ENCODE measurements at regions not wholly inside any gene's neighbourhood (a gene's known extent, or its start where the extent isn't known, plus 50 kb on each side); places are given as distances from the start of the nearest gene placed in this dataset.

- Histone ChIP-seq H3K9me2 (replicated peaks; ENCODE audit: insufficient read depth, low read length) (no peaks in the 10 kb centered on the region), H3K4me3 (ENCODE audit: insufficient read depth, low read length, poor library complexity, severe bottlenecking) (no peak overlapping the region), H3K9me3 (ENCODE audit: insufficient read depth, low read length) (no peaks in the 10 kb centered on the region)
These were observed 75.9 kb upstream of the ETS2 start for GRCh38 chr21:38729754-38730379.

GRCh38 chr21:38733972-38734546 is 71.7 kb upstream of the ETS2 start:
- Histone ChIP-seq H3K27ac (ENCODE audit: low read depth, low read length) (no peak overlapping the region), H4K20me1 (ENCODE audit: low read depth, low read length) (no peaks in the 10 kb centered on the region), H2AFZ (ENCODE audit: low read depth, low read length, severe bottlenecking) (no peak overlapping the region), H3F3A (ENCODE audit: insufficient read depth) (no peaks in the 10 kb centered on the region), H3K79me2 (ENCODE audit: insufficient read depth, low read length) (no peaks in the 10 kb centered on the region), H3K27me3 (ENCODE audit: low read length) (no peaks in the 10 kb centered on the region), H3K4me3 (ENCODE audit: insufficient read depth, low read length, poor library complexity, severe bottlenecking) (no peak overlapping the region), H3K9ac (ENCODE audit: low read length) (no peak overlapping the region), H3K36me3 (ENCODE audit: low read length) (no peaks in the 10 kb centered on the region), H3K4me2 (ENCODE audit: low read depth, low read length, poor library complexity, severe bottlenecking) (peak overlapping the region; percentile 37), H3K9me3 (ENCODE audit: insufficient read depth, low read length) (peaks cover 10% of the 10 kb centered on the region; the same call in 1 of the 2 replicates), H3K9me2 (replicated peaks; ENCODE audit: insufficient read depth, low read length) (no peaks in the 10 kb centered on the region)
- no peak for TF ChIP-seq EZH2phosphoT487 (conservative IDR thresholded peaks at IDR 0.05; ENCODE audit: low read length)
- peak; percentile 92 for TF ChIP-seq CTCF (IDR thresholded peaks at IDR 0.05; ENCODE audit: insufficient read depth, low read length, poor library complexity, severe bottlenecking)

More at GRCh38 chr21:38729754-38730379, 75.9 kb upstream of the ETS2 start:
- no peaks in the 10 kb centered on the region for H3K27me3 ChIP-seq (ENCODE audit: low read length)
- no peaks in the 10 kb centered on the region for H3F3A ChIP-seq (ENCODE audit: insufficient read depth)
- no peak overlapping the region for H3K27ac ChIP-seq (ENCODE audit: low read depth, low read length)
- H2AFZ ChIP-seq (ENCODE audit: low read depth, low read length, severe bottlenecking), result no peak overlapping the region
- H3K9ac ChIP-seq (ENCODE audit: low read length), result no peak overlapping the region
- no peaks in the 10 kb centered on the region for H4K20me1 ChIP-seq (ENCODE audit: low read depth, low read length)
- H3K79me2 ChIP-seq (ENCODE audit: insufficient read depth, low read length), result no peaks in the 10 kb centered on the region
- TF ChIP-seq EZH2phosphoT487 (conservative IDR thresholded peaks at IDR 0.05; ENCODE audit: low read length) (no peak), CTCF (IDR thresholded peaks at IDR 0.05; ENCODE audit: insufficient read depth, low read length, poor library complexity, severe bottlenecking) (no peak)
- H3K36me3 ChIP-seq (ENCODE audit: low read length), result no peaks in the 10 kb centered on the region
- H3K4me2 ChIP-seq (ENCODE audit: low read depth, low read length, poor library complexity, severe bottlenecking), result no peak overlapping the region

- Histone ChIP-seq H3K27me3 (ENCODE audit: low read length) (no peaks in the 10 kb centered on the region), H3K4me2 (ENCODE audit: low read depth, low read length, poor library complexity, severe bottlenecking) (no peak overlapping the region), H3K9me3 (ENCODE audit: insufficient read depth, low read length) (peaks cover 10% of the 10 kb centered on the region; the same call in 1 of the 2 replicates), H3K9ac (ENCODE audit: low read length) (no peak overlapping the region), H4K20me1 (ENCODE audit: low read depth, low read length) (no peaks in the 10 kb centered on the region), H3K9me2 (replicated peaks; ENCODE audit: insufficient read depth, low read length) (no peaks in the 10 kb centered on the region), H3F3A (ENCODE audit: insufficient read depth) (no peaks in the 10 kb centered on the region), H2AFZ (ENCODE audit: low read depth, low read length, severe bottlenecking) (no peak overlapping the region), H3K27ac (ENCODE audit: low read depth, low read length) (no peak overlapping the region), H3K36me3 (ENCODE audit: low read length) (no peaks in the 10 kb centered on the region), H3K79me2 (ENCODE audit: insufficient read depth, low read length) (no peaks in the 10 kb centered on the region), H3K4me3 (ENCODE audit: insufficient read depth, low read length, poor library complexity, severe bottlenecking) (no peak overlapping the region)
- TF ChIP-seq CTCF (IDR thresholded peaks at IDR 0.05; ENCODE audit: insufficient read depth, low read length, poor library complexity, severe bottlenecking) (no peak), EZH2phosphoT487 (conservative IDR thresholded peaks at IDR 0.05; ENCODE audit: low read length) (no peak)
These were observed 70.9 kb upstream of the ETS2 start for GRCh38 chr21:38734646-38735365.

Data from SU-DHL-6 (cell line).